Tibial nerve (tissue), 4 donors: ENCODE measurements at regions not wholly inside any gene's neighbourhood (a gene's known extent, or its start where the extent isn't known, plus 50 kb on each side); places are given as distances from the start of the nearest gene placed in this dataset.

Experiments
- CTCF ChIP-seq, 5 experiments: fragments of 200-600 bp in 3 of 5; fragments of 450-650 bp in 2 of 5; sonication (generic) in 3 of 5; IDR thresholded peaks; one replicate each; pipeline ENCODE4 v1.5.1; 2016 to 2019; ENCODE audit warnings: antibody characterized with exemption in 5 of 5, mild to moderate bottlenecking in 3 of 5, moderate library complexity in 2 of 5
- EP300 ChIP-seq, 2 donors: sonication (generic); formaldehyde crosslinking; IDR thresholded peaks; one replicate each; pipeline ENCODE4 v1.6.1; 2017; ENCODE audit warnings: antibody characterized with exemption in 2 of 2, mild to moderate bottlenecking in 1 of 2
- POLR2A ChIP-seq, 2 donors: fragments of 450-650 bp; IDR thresholded peaks; one replicate each; pipeline ENCODE4 v1.6.1; 2017; ENCODE audit warnings: antibody characterized with exemption in 2 of 2, mild to moderate bottlenecking in 2 of 2, moderate library complexity in 2 of 2

DNA sequence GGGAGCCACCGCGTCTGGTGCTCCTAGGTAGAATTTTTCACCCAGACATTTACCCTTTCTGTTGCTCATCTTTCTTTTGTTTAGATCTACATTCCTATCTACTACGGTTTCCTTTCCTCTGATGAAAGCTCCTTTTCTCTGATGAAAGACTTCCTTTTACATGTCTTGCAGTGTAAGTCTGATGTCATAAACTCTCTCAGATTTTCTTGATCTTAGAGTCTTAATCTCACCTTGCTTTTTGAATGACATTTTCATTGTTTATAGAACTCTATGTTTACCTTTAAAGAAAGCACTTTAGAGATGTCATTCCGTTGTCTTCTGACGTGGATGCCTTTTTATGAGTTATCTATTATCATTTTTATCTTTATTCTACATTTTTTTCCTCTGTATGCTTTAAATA lies 171.8 kb upstream of the MTPN start:
- TF ChIP-seq CTCF (IDR thresholded peaks at IDR 0.05) (no peak), EP300 (IDR thresholded peaks at IDR 0.05) (no peak), POLR2A (IDR thresholded peaks at IDR 0.05) (no peak)
